Stimulated activated CD4-positive, alpha-beta T cell treated with anti-CD3 and anti-CD28 coated beads, TNF-alpha, amount 100 ng/mL, for 48 hours (primary cell): ENCODE measurements at regions not wholly inside any gene's neighbourhood (a gene's known extent, or its start where the extent isn't known, plus 50 kb on each side); places are given as distances from the start of the nearest gene placed in this dataset.
A peak's percentile ranks its signal among the peaks of the same experiment; 100 is the strongest.

Source experiments
- DNase-seq, 3 donors: peaks; one replicate each; pipeline ENCODE4 v3.0.0-alpha.2; 2020; ENCODE audit warnings: low read depth in 3 of 3

DNA sequence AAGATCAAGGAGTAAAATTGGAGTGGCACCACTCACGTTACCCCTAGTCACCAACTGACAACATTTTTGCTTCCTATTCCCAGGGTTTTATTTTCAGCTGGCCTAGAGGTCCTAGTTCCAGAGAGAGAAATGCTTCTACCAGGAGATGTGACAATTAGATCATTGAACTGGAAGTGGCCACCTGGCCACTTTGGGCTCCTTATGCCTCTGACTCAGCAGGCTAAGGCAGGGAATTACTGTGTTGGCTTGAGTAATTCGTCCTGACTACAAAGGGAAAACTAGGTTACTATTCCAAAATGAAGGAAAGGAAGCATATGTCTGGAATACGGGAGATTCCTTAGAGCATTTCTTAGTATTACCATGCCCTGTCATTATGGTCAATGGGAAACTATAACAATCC, 831.6 kb upstream of the NDST4 start:
- no peak for DNase-seq

DNA sequence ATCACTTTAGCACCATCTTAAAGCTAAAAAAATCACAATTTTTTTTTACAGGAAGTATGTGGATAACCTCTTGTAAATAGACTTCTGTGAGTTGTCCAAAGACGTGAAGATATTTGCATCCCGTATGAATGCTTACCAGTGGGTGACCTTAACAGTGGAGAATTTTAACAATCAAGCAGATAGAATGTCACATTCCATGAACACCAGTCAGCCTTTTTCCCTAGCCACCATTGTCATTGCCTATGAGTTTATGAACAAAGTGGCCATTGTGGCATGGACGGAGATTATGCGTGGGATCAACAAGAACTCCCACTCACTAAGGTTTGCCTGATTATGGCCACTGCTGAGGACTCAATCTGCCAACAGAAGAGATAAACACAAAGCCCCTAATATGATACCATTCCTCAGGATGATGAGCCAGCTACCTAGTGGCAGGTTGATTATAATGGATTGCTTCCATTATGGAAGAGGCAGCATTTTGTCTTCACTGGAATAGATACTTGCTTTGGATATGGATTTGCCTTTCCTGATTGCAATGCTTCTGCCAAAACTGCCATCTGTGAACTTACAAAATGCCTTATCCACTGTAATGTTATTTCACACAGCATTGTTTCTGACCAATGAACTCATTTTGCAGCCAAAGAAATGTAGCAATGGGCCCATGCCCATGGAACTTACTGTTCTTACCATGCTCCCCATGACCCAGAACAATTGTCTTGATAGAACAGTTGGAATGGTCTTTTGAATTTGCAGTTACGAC, 830.9 kb upstream of the NDST4 start:
- DNase-seq, result no peak

DNA sequence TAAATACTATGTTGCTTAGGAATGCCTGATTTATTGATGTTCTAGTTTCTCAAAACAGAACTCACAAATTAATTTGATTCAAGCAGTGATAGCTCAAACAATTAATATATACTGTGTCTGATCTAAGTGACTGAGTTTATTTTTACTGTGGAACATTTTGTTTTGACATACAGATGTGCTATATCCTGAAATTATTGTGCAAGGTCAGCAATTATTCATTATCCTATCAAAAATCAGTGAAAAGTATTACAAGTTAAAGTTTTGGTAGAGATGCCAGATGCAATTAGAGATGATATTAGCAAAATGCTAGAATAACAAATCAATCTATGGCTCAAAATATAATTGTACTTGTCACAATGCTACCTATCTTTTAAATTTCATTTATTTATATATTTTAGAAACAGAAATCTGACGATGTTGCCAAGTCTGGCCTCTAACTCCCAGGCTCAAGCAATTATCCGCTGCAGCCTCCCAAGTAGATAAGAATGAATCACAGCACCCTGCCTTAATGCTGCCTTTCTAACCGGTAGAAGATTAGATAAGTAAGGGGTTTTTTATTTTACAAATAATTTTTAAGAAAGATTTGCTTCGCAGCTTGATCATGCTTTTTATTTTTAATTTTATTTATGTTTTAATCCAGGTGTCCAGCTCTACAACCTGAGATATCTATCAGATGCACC, 825.5 kb upstream of the NDST4 start:
- DNase-seq, result no peak

DNA sequence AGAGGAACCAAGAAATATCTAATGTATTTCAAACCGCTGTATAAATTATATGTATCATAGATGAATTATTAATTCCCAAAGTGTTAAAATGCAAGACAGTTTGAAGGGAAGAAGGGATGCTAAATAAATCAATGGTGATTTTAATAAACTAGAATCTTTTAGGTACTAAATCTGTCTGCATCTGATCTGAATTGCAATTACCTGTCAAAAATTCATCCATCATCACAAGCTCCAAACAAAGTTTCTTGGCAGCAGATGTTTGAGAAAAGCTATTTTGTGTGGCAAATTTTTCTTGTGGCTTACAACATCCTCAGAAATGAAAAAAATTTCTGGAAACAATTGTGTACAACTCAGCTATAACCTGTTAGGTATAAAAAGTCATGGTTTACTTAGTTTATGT, 816.0 kb upstream of the NDST4 start:
- no peak for DNase-seq

DNA sequence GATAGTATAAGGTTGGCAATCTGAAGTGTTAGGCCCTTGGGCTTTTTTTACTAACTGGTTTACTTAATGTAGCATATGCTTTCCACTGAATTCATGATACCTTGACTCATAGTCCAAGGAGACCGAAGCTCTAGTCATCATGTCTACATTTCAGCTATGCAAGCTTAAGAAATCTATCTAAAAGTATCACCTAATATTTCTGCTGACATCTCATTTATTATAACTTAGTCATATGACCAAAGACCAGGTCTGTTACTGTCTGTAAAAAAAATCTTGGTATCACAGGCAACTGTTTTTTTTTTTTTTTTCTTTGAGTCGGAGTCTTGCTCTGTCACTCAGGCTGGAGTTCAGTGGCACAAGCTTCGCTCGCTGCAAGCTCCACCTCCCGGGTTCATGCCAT, 814.0 kb upstream of the NDST4 start:
- no peak for DNase-seq

DNA sequence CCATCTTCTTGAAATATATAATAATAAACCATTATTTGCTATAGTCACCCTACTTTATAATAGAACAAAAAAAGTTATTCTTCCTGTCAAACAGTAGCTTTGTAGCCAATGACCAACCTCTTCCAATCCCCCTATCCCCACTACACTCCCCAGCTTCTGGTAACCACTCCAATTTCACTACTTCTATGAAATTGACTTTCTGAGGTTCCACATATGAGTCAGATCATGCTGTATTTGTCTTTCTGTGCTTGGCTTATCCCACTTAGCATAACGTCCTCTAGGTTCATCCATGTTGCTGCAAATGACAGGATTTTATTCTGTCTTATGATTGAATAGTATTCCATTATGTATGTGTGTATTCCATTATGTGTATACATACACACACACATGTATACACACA, 809.7 kb upstream of the NDST4 start:
- DNase-seq, result no peak

DNA sequence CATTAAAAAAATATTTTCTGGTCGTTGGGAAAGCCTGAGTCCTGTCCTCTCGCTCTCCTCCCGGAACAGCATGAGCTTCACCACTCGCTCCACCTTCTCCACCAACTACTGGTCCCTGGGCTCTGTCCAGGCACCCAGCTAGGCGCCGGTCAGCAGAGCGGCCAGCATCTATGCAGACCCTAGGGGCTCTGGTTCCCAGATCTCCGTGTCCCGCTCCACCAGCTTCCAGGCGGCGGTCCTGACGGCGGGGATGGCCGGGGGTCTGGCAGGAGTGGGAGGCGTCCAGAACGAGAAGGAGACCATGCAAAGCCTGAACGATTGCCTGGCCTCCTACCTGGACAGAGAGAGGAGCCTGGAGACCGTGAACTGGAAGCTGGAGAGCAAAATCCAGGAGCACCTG, 807.2 kb upstream of the NDST4 start:
- no peak for DNase-seq

DNA sequence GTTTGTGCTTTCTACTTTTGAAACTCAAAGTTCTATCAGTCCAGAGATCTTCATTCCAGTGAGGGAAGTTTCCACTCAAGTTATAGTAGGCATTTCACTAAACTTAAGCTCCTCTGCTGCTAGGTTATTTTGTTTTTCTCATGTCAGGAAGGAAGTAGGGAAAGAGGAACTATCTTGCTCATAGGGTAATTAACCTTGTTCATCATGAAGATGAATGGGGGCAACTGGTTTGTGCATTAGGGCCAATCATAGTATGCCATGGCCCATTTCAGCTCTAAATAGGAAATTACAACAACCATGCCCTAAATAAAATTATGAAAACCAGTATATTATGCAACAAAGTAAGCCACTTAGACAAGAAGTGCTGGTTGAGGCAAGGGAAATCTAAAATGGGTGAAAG, 804.7 kb upstream of the NDST4 start:
- DNase-seq, result no peak

DNA sequence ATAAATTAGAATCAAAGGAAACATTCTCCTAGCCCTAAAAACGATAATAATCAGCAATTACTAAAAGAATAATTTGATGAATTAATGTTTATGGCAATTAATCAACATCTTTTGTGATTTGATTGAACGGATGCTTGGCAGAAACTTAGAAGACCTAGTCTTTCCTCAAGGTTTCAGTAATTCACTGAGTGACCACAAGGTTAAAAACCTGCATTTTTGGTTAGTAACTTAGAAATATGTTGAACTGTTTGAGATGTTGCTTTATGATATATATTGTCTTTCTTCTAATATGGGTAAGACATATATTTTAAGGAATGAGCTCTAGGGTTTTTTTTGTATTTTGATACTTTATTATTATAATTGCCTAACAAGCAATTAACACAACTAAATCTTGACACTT, 793.0 kb upstream of the NDST4 start:
- DNase-seq, result no peak

DNA sequence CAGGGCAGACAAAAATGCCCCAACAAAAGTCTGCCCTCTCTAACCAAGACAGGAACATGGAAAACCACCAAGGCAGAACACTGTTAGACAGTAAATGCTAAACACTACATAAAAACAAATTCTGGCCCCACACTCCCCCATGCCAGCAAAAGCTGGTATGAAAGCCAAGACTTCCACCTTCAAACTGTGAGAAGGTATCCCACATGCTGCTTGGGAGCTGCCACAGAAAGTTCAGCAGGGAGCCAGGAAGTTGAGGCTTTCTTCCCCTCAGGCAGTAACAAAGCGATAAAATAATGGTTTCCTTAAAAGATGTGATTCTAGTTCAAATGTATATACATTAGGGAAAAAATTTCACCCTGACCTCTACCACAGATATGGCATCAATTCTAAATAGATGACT, 770.4 kb upstream of the NDST4 start:
- no peak for DNase-seq

DNA sequence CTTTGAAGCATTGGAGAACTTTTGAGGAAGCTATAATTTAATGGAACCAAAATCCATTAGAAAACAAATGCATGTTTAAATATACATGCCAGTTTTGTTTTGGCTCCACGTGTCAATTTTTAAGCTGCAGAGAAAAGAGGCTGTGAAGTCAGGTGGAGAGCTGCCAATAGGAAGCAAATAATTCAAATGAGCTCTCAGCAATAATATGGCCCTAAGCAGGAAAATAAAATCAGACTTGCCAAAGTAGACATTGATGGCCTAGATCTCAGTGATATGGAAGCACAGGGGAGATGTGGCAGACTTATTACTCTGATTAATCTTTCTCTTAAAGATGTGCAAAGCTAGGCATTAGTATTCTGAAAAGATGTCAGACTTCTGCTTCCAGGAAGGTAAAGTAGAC, 769.8 kb upstream of the NDST4 start:
- no peak for DNase-seq

DNA sequence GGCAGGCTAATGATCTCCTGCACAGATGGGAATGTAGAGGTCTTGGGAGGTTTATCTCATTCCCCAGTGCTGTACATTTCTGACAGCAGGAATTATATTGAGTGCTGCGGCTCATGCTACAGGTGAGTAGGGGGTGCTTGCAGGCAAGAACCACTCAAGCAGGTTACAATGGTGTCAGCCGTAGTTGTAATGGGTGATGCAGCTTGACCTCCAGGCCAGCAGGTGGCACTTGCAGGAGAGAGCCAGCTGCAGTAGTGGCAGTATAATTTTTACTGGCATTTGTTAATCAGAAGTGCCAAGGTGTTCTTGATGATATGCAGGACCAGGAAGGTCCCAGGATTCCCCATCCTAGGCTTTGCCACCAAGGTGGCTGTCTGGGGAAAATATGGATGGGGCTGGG, 759.6 kb upstream of the NDST4 start:
- no peak for DNase-seq

DNA sequence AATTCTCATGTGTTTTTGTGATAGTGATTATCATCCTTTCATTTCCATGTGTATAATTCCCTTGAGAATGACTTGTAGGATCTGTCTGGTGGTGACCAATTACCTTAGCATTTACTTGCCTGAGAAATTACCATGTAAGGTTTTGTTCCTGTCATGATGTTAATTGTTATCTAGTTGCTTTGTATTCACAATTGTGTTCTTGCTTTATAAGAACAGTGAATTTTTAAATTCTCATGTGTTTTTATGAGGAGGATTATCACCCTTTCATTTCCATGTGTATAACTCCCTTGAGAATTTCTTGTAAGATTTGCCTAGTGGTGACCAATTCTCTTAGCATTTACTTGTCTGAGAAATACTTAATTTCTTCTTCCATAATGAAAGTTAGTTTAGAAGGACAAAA, 758.2 kb upstream of the NDST4 start:
- DNase-seq, result no peak

DNA sequence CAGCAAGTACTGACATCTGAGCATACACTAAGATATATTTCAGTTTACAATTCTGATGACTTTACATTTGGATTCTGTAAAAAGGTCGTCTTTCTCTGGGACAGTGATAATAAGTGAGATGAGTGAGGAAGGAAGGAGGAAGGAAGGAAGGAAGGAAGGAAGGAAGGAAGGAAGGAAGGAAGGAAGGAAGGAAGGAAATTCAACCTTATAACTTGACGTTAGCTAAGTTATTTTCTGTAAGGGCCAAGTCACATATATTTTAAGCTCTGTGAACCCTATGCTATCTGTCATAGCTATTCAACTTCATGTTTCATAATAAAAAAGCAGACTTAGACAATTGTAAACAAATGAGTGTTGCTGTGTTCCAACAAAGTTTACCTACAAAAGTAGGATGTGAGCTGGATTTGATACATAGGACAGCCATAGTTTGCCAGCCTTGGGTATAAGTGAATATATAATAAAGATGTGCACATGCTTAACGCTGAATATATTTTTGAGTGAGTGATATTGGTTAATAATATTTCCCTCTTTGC, 753.0 kb upstream of the NDST4 start:
- no peak for DNase-seq

DNA sequence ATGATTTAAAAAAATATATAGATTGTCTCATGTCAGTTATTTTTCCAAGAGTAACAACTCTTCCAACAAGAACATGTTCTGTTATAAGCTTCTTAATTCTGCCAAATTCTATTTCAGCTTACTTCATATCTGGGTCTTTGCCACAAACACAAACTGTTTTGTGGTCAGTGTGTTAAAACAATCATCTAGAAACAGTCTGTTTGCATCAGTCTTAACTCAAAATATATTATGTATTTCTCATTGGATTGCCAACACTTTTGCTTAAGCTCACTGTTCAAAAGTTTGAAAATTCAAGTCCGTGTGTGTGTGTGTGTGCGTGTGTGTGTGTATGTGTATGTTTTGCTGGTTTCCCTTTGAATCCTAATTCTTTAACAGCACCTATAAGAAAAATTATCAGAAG, 752.3 kb upstream of the NDST4 start:
- no peak for DNase-seq

DNA sequence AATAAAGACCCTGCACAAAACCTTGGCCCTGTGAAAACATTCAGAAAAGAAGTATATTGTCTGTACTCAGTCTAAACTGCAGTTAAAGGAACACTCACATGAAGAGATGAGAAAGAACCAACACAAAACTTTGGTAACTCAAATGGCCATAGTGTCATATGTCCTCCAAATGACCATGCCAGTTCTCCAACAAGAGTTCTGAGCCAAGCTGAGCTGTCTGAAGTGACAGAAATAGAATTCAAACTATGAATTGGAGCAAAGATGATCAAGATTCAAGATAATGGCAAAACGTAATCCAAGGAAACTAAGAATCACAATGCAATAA, 739.3 kb upstream of the NDST4 start:
- no peak for DNase-seq

DNA sequence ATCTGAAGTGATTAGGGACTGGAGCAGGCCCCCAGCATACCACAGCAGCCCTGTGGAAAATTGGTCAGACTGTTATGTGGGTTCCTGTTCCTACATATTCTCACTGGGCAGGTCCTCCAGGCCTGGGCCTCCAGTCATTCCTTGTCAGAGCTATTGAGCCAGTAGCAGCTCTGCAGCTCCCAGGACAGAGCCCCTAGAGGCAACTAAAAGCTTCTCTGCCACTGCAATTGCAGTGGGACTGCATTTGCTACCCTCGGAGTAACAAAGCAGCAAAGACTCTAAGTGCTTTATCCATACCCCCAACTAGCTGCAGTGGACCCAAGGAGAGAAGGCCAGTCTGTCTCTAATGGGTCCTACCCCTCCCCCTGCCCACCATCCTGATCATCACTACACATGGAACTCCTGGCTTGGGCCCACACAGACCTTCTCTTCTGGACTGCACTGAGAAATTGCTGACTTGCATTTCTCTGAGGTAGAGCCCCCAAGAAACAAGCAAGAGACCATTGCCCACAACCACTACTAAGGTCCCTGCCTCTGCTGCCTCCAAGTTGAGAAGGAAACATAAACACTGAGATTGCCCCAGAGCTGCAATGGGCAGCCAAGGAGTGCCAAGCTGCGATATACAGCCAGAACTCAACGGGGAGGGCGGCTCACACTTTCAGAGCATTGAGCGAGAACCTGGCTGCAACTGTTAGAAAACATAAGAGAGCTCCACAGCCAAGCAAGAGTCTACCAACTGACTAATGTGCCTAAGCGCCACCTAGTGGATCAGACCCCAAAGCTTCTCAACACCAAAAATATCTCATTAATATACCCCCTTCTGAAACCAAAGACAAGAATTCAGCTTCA, 738.7 kb upstream of the NDST4 start:
- peak in 1 of 3 donors; percentile 9 for DNase-seq

DNA sequence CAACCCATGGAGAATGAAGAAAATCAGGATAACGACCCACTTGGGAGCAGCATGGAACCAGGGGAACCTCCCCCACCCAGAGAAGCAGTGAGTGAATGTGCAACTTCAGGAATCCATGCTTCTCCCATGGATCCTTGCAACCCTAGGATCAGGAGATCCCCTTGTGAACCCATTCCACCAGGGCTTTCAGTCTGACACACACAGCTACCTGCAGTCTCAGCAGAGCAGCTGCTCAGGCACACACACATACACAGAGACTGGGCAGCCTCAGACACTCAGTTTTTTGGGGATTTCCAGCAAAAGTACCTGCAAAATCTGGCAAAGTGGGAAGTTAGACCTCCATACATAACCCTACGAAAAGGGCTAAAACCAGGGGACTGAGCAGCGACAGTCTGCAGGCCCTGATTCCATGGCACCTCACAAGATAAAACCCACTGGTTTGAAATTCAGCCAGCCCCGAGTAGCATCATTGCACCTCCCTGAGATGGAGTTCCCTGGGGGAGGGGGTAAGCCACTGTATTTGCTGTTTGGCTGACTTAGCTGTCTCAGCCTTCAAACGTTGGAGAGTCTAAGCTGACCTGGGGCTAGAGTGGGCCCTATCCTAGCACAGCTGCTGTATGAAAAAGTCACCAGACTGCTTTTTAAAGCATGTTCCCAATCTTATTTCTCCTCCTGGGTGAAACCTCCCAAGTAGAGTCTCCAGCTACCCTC, 737.5 kb upstream of the NDST4 start:
- no peak for DNase-seq

DNA sequence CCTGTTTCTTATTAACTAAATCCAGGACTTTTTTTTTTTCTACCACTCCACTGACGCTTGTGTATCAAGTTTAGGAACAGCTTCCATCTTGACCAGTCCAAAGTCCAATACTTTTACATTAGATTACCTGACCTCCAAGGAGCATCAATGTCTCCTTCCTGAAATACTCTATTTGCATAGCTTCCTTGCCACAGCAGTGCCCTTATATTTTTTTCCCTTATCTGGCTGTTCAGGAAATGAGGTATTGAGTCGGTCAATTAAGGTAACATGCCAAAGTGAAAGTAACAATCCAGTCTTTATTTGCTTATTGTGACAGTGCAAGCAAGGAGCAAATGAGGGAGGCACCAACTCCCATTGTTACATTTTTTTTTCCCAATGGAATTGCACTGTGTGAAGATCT, 730.8 kb upstream of the NDST4 start:
- DNase-seq, result no peak

DNA sequence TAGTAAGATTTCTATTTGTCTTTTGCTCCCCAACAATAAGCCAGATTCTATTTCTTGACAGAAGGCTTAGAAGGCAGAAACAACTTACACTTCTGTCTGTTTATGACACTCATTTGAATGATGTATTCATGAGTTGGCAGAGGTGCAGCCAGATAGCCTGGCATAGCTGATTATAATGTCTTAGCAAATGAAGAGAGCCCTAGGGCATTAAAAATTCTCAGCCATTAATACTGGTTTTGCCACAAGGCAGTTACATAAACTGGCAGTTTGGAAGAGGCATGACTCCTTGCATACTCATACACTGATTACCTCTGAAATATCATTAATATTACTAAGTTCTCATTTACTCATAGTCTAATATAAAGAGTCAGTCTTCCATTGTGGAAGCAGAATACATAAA, 728.5 kb upstream of the NDST4 start:
- no peak for DNase-seq

DNA sequence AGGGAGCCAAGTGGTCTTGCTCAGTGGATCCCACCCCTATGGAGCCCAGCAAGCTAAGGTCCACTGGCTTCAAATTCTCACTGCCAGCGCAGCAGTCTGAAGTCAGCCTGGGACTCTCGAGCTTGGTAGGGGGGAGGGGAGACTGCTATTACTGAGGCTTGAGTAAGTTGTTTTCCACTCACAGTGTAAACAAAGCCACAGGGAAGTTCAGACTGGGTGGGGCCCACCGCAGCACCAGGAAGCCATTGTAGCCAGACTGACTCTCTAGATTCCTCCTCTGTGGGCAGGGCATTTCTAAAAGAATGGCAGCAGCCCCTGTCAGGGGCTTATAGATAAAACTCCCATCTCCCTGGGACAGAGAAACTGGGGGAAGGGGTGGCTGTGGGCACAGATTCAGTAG, 721.0 kb upstream of the NDST4 start:
- no peak for DNase-seq

DNA sequence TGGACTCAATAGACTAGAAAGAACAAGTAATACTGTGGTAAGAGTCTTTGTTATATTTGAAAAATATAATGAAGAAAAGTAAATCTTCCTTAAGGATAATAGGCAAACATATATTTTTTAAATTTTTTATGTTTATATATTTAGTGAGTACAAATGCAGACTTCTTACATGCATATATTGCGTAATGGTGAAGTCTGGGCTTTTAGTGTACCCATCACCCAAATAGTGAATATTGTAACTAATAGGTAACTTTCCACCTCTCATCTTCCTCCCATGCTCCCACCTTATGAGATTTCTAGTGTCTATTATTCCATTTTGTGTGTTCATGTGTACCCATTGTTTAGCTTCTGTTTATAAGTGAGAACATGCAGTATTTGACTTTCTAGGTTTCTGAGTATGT, 711.2 kb upstream of the NDST4 start:
- no peak for DNase-seq
